Neural progenitor cell (in vitro differentiated cells): ENCODE measurements at regions not wholly inside any gene's neighbourhood (a gene's known extent, or its start where the extent isn't known, plus 50 kb on each side); places are given as distances from the start of the nearest gene placed in this dataset.

Experiments
- DNase-seq: peaks from one replicate; pipeline ENCODE4 v3.0.0-alpha.2; 2016; ENCODE audit warnings: low spot score
- H2AFZ ChIP-seq: fragments of 200-600 bp; sonication (generic); replicated peaks from 2 replicates; pipeline ENCODE4 v1.6.1; 2016; ENCODE audit warnings: antibody characterized with exemption
- H3F3A ChIP-seq: fragments of 200-600 bp; sonication (generic); 2 replicates; pipeline ENCODE4 v1.6.1; 2016; ENCODE audit warnings: antibody characterized with exemption, low read depth
- H3K27ac ChIP-seq: fragments of 200-600 bp; sonication (generic); 2 replicates; pipeline ENCODE4 v1.5.1; 2016; ENCODE audit warnings: mild to moderate bottlenecking
- H3K27me3 ChIP-seq: fragments of 200-600 bp; sonication (generic); 2 replicates; pipeline ENCODE4 v1.6.1; 2016; ENCODE audit warnings: mild to moderate bottlenecking, moderate library complexity
- H3K36me3 ChIP-seq: fragments of 200-600 bp; sonication (generic); 2 replicates; pipeline ENCODE4 v1.5.1; 2016
- H3K4me1 ChIP-seq: fragments of 200-600 bp; sonication (generic); 2 replicates; pipeline ENCODE4 v1.6.1; 2016; ENCODE audit warnings: mixed run types
- H3K4me2 ChIP-seq: fragments of 200-600 bp; sonication (generic); 2 replicates; pipeline ENCODE4 v1.6.1; 2016
- H3K4me3 ChIP-seq: fragments of 200-600 bp; sonication (generic); 2 replicates; pipeline ENCODE4 v1.5.1; 2016
- H3K79me2 ChIP-seq: fragments of 200-600 bp; sonication (generic); 2 replicates; pipeline ENCODE4 v1.6.1; 2016; ENCODE audit warnings: low read depth
- H3K9ac ChIP-seq: fragments of 200-600 bp; sonication (generic); 2 replicates; pipeline ENCODE4 v1.6.1; 2016
- H3K9me3 ChIP-seq: fragments of 200-600 bp; sonication (generic); 2 replicates; pipeline ENCODE4 v1.5.1; 2016; ENCODE audit warnings: low read depth
- H4K20me1 ChIP-seq: fragments of 200-600 bp; sonication (generic); 2 replicates; pipeline ENCODE4 v1.6.1; 2016; ENCODE audit warnings: low read depth
- H3K27ac Mint-ChIP-seq: 3 replicates; pipeline ENCODE4 v1.8.0; 2021; ENCODE audit warnings: mixed read lengths
- H3K27me3 Mint-ChIP-seq: 2 replicates; pipeline ENCODE4 v1.8.0; 2022; ENCODE audit warnings: low read depth, mild to moderate bottlenecking, inconsistent platforms, moderate library complexity, mixed read lengths; ENCODE audit not compliant: insufficient read depth
- H3K36me3 Mint-ChIP-seq: 3 replicates; pipeline ENCODE4 v1.8.0; 2021; ENCODE audit warnings: mixed read lengths
- H3K4me1 Mint-ChIP-seq: 3 replicates; pipeline ENCODE4 v1.8.0; 2021; ENCODE audit warnings: mixed read lengths
- H3K4me3 Mint-ChIP-seq: 3 replicates; pipeline ENCODE4 v1.8.0; 2021; ENCODE audit warnings: mild to moderate bottlenecking, moderate library complexity, mixed read lengths
- H3K9me3 Mint-ChIP-seq: 3 replicates; pipeline ENCODE4 v1.8.0; 2020; ENCODE audit warnings: mixed read lengths
- CTCF ChIP-seq: fragments of 200-600 bp; sonication (generic); IDR thresholded peaks from 2 replicates; pipeline ENCODE4 v1.5.1; 2017; ENCODE audit warnings: antibody characterized with exemption, mild to moderate bottlenecking
- EZH2 ChIP-seq: fragments of 200-600 bp; sonication (generic); IDR thresholded peaks from 2 replicates; pipeline ENCODE4 v1.6.1; 2017; ENCODE audit warnings: antibody characterized with exemption, mild to moderate bottlenecking, moderate library complexity
- EZH2phosphoT487 ChIP-seq: fragments of 200-600 bp; sonication (generic); IDR thresholded peaks from 2 replicates; pipeline ENCODE4 v1.6.1; 2017; ENCODE audit warnings: antibody characterized with exemption

- Histone ChIP-seq H3K27me3 (no peaks in the 10 kb centered on the region), H3K4me3 (no peak overlapping the region), H3K4me2 (no peak overlapping the region), H3K4me1 (no peaks in the 10 kb centered on the region), H3K9me3 (no peaks in the 10 kb centered on the region), H3K27ac (no peak overlapping the region), H3K9ac (no peak overlapping the region), H3K79me2 (no peaks in the 10 kb centered on the region), H4K20me1 (no peaks in the 10 kb centered on the region), H3F3A (no peaks in the 10 kb centered on the region), H3K36me3 (no peaks in the 10 kb centered on the region), H2AFZ (no peak overlapping the region)
- H3K4me3 Mint-ChIP-seq, result no peak overlapping the region
- H3K4me1 Mint-ChIP-seq, result no peaks in the 10 kb centered on the region
- no peak for TF ChIP-seq EZH2
- TF ChIP-seq CTCF, result no peak
- no peak for TF ChIP-seq EZH2phosphoT487
- no peak overlapping the region for H3K27ac Mint-ChIP-seq
- no peaks in the 10 kb centered on the region for H3K9me3 Mint-ChIP-seq
- H3K27me3 Mint-ChIP-seq, result no peaks in the 10 kb centered on the region
- no peak for DNase-seq
- H3K36me3 Mint-ChIP-seq, result peaks cover 12% of the 10 kb centered on the region
Observed at GRCh38 chr3:168322941-168323340, 227.2 kb upstream of the GOLIM4 start.

DNA sequence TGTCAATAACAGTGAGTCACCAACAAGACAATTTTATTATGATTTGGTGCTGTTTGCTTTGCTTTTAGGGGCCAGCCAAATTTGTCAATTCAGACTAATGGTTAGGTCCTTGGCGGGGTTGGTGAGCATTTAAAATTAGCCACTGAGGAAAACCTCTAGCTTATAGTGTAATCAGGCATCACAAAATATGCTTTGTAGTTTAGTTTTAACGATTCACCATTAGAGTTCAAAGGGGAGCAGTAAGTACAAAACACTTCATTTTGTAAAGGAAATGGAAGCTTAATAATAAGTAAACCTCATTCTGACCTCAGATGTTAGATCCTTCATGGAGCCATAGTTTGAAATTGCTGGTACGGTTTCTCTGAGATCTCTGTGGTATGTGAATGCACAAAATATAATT is 218.4 kb upstream of the GOLIM4 start:
- Histone ChIP-seq H3K4me2 (no peak overlapping the region), H3K36me3 (no peaks in the 10 kb centered on the region), H3K9me3 (no peaks in the 10 kb centered on the region), H3F3A (no peaks in the 10 kb centered on the region), H3K79me2 (no peaks in the 10 kb centered on the region), H2AFZ (no peak overlapping the region), H3K4me3 (no peak overlapping the region), H3K9ac (no peak overlapping the region), H3K27me3 (no peaks in the 10 kb centered on the region), H4K20me1 (no peaks in the 10 kb centered on the region), H3K27ac (no peak overlapping the region), H3K4me1 (no peaks in the 10 kb centered on the region)
- H3K36me3 Mint-ChIP-seq, result peaks cover 21% of the 10 kb centered on the region
- no peak for DNase-seq
- TF ChIP-seq EZH2phosphoT487 (no peak), EZH2 (no peak), CTCF (no peak)
- no peak overlapping the region for H3K27ac Mint-ChIP-seq
- peaks cover 5% of the 10 kb centered on the region for H3K4me1 Mint-ChIP-seq
- no peaks in the 10 kb centered on the region for H3K9me3 Mint-ChIP-seq
- H3K27me3 Mint-ChIP-seq, result no peaks in the 10 kb centered on the region
- H3K4me3 Mint-ChIP-seq, result no peak overlapping the region

DNA sequence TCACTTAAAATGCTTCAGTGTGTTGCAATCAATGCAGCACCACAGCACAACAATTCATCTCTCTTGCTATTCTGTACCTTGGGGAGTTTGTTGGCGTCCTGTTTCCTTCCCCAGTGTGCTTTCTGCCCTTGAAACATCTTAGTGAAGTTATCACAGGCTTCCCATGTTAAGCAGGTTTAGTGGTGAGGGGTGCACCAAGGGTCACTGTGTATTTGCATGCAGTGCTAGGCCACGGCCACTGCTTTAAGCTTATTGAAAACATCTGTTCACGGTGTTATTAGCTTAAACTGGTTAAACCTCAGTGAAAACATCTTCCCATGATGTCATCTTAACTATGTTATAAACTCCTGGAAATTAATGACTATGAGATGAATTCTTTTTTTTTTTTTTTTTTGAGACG is 217.3 kb upstream of the GOLIM4 start:
- no peak for TF ChIP-seq EZH2phosphoT487
- TF ChIP-seq EZH2, result no peak
- TF ChIP-seq CTCF, result no peak
- no peak for DNase-seq
- H3K27me3 Mint-ChIP-seq, result no peaks in the 10 kb centered on the region

More for the DNA sequence above, 217.3 kb upstream of the GOLIM4 start:
- Histone ChIP-seq H2AFZ (no peak overlapping the region), H3K9ac (no peak overlapping the region), H3K36me3 (no peaks in the 10 kb centered on the region), H3K27ac (no peak overlapping the region), H3K9me3 (no peaks in the 10 kb centered on the region), H3K4me2 (no peak overlapping the region), H3K27me3 (no peaks in the 10 kb centered on the region), H3F3A (no peaks in the 10 kb centered on the region), H3K79me2 (no peaks in the 10 kb centered on the region), H3K4me1 (no peaks in the 10 kb centered on the region), H4K20me1 (no peaks in the 10 kb centered on the region), H3K4me3 (no peak overlapping the region)
- peaks cover 5% of the 10 kb centered on the region for H3K4me1 Mint-ChIP-seq
- peaks cover 17% of the 10 kb centered on the region for H3K36me3 Mint-ChIP-seq
- no peak overlapping the region for H3K4me3 Mint-ChIP-seq
- no peaks in the 10 kb centered on the region for H3K9me3 Mint-ChIP-seq
- H3K27ac Mint-ChIP-seq, result no peak overlapping the region
